OCI-LY7 (cell line): ENCODE measurements at regions not wholly inside any gene's neighbourhood (a gene's known extent, or its start where the extent isn't known, plus 50 kb on each side); places are given as distances from the start of the nearest gene placed in this dataset.

Experiments used
- BruUV-seq: library from RNA; stranded (reverse); fragments of 400-500 nt; replicated peaks from 2 replicates; lab custom pipeline; 2021; lab: Mats Ljungman, UMichigan
- CTCF ChIA-PET: fragments of 300-600 bp; sonication (Branson Sonifier 250); formaldehyde crosslinking; loops from one replicate; lab custom pipeline; 2022; ENCODE audit warnings: antibody characterized with exemption; ENCODE audit not compliant: unreplicated experiment; lab: Charles Lee
- POLR2A ChIA-PET: fragments of 300-600 bp; sonication (Branson Sonifier 250); formaldehyde crosslinking; loops from one replicate; lab custom pipeline; 2022; ENCODE audit warnings: antibody characterized with exemption; lab: Charles Lee
- DNase-seq: peaks from one replicate; pipeline ENCODE4 v3.0.0-alpha.2; 2015; ENCODE audit warnings: low spot score
- H2AFZ ChIP-seq: fragments of 200-600 bp; sonication (generic), shearing (Covaris generic); 2 replicates; pipeline ENCODE4 v1.6.1; 2014; ENCODE audit warnings: mild to moderate bottlenecking, antibody characterized with exemption, low read length, moderate library complexity
- H3K27ac ChIP-seq: fragments of 200-600 bp; sonication (generic); 2 replicates; pipeline ENCODE4 v1.5.1; 2014; ENCODE audit warnings: mixed run types, low read depth, mild to moderate bottlenecking, moderate library complexity, low read length, inconsistent platforms; ENCODE audit not compliant: poor library complexity, severe bottlenecking
- H3K36me3 ChIP-seq: fragments of 200-600 bp; sonication (generic); 2 replicates; pipeline ENCODE4 v1.6.1; 2014; ENCODE audit warnings: mild to moderate bottlenecking, antibody characterized with exemption, low read length, moderate library complexity, mixed read lengths; ENCODE audit not compliant: insufficient read depth
- H3K4me1 ChIP-seq: fragments of 200-600 bp; sonication (generic); 2 replicates; pipeline ENCODE4 v1.5.1; 2014; ENCODE audit warnings: mild to moderate bottlenecking, low read length; ENCODE audit not compliant: insufficient read depth, poor library complexity, severe bottlenecking
- H3K4me2 ChIP-seq: fragments of 200-600 bp; sonication (generic); 2 replicates; pipeline ENCODE4 v1.6.1; 2014; ENCODE audit warnings: mild to moderate bottlenecking, low read length
- H3K4me3 ChIP-seq: fragments of 200-600 bp; sonication (generic); 2 replicates; pipeline ENCODE4 v1.5.1; 2014; ENCODE audit warnings: mild to moderate bottlenecking, low read depth, low read length; ENCODE audit not compliant: poor library complexity, severe bottlenecking
- H3K79me2 ChIP-seq: fragments of 200-600 bp; sonication (generic); 2 replicates; pipeline ENCODE4 v1.6.1; 2016; ENCODE audit warnings: low read depth, mild to moderate bottlenecking, low read length, moderate library complexity, mixed read lengths; ENCODE audit not compliant: insufficient read depth
- H3K9me2 ChIP-seq: fragments of 200-600 bp; sonication (generic); 2 replicates; pipeline ENCODE4 v1.6.1; 2016; ENCODE audit warnings: mild to moderate bottlenecking, low read length, mixed read lengths; ENCODE audit not compliant: insufficient read depth
- H3K9me3 ChIP-seq: fragments of 200-600 bp; sonication (generic); 2 replicates; pipeline ENCODE4 v1.6.1; 2014; ENCODE audit warnings: mild to moderate bottlenecking, mixed run types, low read length, mixed read lengths
- H4K20me1 ChIP-seq: fragments of 200-600 bp; sonication (generic); 2 replicates; pipeline ENCODE4 v1.6.1; 2014; ENCODE audit warnings: mild to moderate bottlenecking, antibody characterized with exemption, low read length, moderate library complexity, mixed read lengths; ENCODE audit not compliant: insufficient read depth
- EZH2phosphoT487 ChIP-seq: fragments of 200-600 bp; sonication (generic); IDR thresholded peaks from 2 replicates; pipeline ENCODE4 v1.6.1; 2018; ENCODE audit warnings: low read depth, borderline replicate concordance, mild to moderate bottlenecking, mixed run types, antibody characterized with exemption, low read length, moderate library complexity, mixed read lengths
- intact Hi-C: fragments of 100-400 bp; cut with micrococcal nuclease; formaldehyde crosslinking; loops from one replicate; pipeline ENCODE4 v1.10.0; 2022; ENCODE audit not compliant: unreplicated experiment
- TF ChIP-seq, protein P1 (sequence below): fragments of 200-600 bp; sonication (generic); conservative IDR thresholded peaks from 2 replicates; pipeline ENCODE4 v1.5.1; 2014; ENCODE audit warnings: mild to moderate bottlenecking, antibody characterized with exemption, low read length, moderate library complexity, mixed read lengths

DNA sequence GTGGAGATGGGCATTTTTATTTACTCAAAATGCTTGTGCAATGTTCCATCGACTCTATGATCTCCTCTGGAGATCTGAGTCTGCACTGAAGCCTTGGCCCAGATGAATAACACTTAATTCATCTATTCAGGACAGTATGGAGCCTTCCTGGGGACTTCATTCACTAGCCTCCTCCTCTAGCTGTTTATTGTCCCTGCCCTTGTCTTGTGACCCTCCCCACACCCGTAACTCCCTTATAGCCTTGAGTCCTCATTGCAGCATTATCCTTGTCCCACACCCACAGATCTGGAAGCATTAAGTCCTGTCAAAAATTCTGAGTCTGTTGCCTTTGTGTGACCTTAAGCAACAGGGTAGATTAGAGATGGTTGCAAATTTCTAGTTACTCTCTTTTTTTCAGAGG is 138.3 kb upstream of the LMO4 start:
- no peak for DNase-seq
- H3K9me2 ChIP-seq, result no peaks in the 10 kb centered on the region
- TF ChIP-seq EZH2phosphoT487, result no peak
- TF ChIP-seq, protein P1, sequence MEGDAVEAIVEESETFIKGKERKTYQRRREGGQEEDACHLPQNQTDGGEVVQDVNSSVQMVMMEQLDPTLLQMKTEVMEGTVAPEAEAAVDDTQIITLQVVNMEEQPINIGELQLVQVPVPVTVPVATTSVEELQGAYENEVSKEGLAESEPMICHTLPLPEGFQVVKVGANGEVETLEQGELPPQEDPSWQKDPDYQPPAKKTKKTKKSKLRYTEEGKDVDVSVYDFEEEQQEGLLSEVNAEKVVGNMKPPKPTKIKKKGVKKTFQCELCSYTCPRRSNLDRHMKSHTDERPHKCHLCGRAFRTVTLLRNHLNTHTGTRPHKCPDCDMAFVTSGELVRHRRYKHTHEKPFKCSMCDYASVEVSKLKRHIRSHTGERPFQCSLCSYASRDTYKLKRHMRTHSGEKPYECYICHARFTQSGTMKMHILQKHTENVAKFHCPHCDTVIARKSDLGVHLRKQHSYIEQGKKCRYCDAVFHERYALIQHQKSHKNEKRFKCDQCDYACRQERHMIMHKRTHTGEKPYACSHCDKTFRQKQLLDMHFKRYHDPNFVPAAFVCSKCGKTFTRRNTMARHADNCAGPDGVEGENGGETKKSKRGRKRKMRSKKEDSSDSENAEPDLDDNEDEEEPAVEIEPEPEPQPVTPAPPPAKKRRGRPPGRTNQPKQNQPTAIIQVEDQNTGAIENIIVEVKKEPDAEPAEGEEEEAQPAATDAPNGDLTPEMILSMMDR, result no peak
- H3K4me3 ChIP-seq, result no peak overlapping the region
- no peaks in the 10 kb centered on the region for H3K36me3 ChIP-seq
- H3K27ac ChIP-seq, result no peak overlapping the region
- H4K20me1 ChIP-seq, result no peaks in the 10 kb centered on the region
- no peaks in the 10 kb centered on the region for H3K9me3 ChIP-seq
- no TSS peak for BruUV-seq
- intact Hi-C loops, result no loop called here
- no peaks in the 10 kb centered on the region for H3K4me1 ChIP-seq
- ChIA-PET POLR2A (interaction anchor here (0.6 to 1.2 kb wide), 2 partner anchors 16 to 41 kb away, joined by 3 to 8 read pairs; no protein-coding TSS in a partner anchor), CTCF (no interaction called here)
- H2AFZ ChIP-seq, result no peak overlapping the region
- H3K79me2 ChIP-seq, result no peaks in the 10 kb centered on the region
- no peak overlapping the region for H3K4me2 ChIP-seq

- no TSS peak for BruUV-seq
- no peak overlapping the region for H2AFZ ChIP-seq
- TF ChIP-seq, protein P1, result no peak
- POLR2A ChIA-PET, result interaction anchor here (0.7 kb wide), 1 partner anchor 83 kb away, joined by 3 read pairs; no protein-coding TSS in a partner anchor
- no peaks in the 10 kb centered on the region for H4K20me1 ChIP-seq
- H3K27ac ChIP-seq, result no peak overlapping the region
- no peaks in the 10 kb centered on the region for H3K4me1 ChIP-seq
- H3K9me2 ChIP-seq, result no peaks in the 10 kb centered on the region
- H3K9me3 ChIP-seq, result no peaks in the 10 kb centered on the region
- DNase-seq, result no peak
- CTCF ChIA-PET, result no interaction called here
- no peaks in the 10 kb centered on the region for H3K36me3 ChIP-seq
- H3K4me2 ChIP-seq, result no peak overlapping the region
- H3K79me2 ChIP-seq, result no peaks in the 10 kb centered on the region
- intact Hi-C loops, result no loop called here
- no peak overlapping the region for H3K4me3 ChIP-seq
Observed at GRCh38 chr1:87191646-87192045, 137.0 kb upstream of the LMO4 start.

DNA sequence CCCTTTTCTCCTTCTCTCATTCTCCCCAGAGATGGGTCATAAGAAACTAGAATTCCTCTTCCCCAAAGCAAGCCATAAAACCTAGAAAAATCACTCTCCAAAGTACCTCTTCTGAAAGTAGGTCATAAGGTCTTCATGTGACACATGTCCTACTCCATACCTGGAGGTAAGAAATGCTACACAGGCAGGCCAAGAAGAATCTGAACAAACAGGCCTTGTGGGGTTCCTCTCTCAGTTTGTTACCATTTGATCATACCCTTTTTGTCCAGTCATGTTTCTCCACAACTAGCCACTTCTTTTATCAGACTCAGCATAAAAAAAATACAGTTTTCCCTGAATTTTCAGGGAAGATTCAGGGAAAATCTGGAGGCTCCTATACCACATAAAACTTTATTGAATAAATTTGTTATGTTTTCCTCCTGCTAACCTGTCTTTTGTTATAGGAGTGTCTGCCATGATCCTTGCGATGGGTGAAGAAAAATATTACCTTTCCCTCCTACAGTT is 134.4 kb upstream of the LMO4 start:
- BruUV-seq, result no TSS peak
- ChIA-PET CTCF (no interaction called here), POLR2A (no interaction called here)
- intact Hi-C loops, result no loop called here
- Histone ChIP-seq H3K9me3 (no peaks in the 10 kb centered on the region), H3K9me2 (no peaks in the 10 kb centered on the region), H3K4me3 (no peak overlapping the region), H3K4me1 (no peaks in the 10 kb centered on the region), H3K36me3 (no peaks in the 10 kb centered on the region), H2AFZ (no peak overlapping the region), H3K79me2 (no peaks in the 10 kb centered on the region), H4K20me1 (no peaks in the 10 kb centered on the region), H3K4me2 (no peak overlapping the region), H3K27ac (no peak overlapping the region)
- TF ChIP-seq, protein P1, result no peak
- TF ChIP-seq EZH2phosphoT487, result no peak
- DNase-seq, result no peak
